ENCODE measurements at regions not wholly inside any gene's neighbourhood (a gene's known extent, or its start where the extent isn't known, plus 50 kb on each side); places are given as distances from the start of the nearest gene placed in this dataset.
"Not testable (repeated sequence)": the region's sequence is repeated elsewhere in the genome, so short reads cannot be mapped to it uniquely, and the experiment has no call there.

DNA sequence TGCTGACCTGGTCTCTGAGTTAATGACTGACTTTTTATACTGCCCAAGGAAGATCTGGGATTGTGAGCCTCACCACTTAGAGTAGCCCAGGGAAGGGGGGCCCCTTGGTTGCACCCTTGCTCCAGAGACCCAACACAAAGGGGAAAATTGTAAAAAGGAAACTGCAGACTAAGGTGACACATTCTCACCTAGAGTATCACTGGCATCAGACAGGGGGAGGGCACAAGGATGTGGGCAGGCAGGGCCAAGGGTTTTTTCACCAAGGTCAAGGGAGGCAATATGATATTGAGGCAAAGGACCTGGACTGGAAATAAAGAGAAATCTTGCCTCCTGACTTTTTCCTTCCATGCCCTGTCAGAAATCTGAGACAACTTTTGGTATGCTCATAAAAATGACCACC is 386.2 kb upstream of the FGF16 start:
- H3K27me3 ChIP-seq (replicated peaks; ENCODE audit: control insufficient read depth, insufficient read depth, low read length): no peaks in the 10 kb centered on the region
- H3K36me3 ChIP-seq (ENCODE audit: control insufficient read depth, insufficient read depth, low read length): no peaks in the 10 kb centered on the region

DNA sequence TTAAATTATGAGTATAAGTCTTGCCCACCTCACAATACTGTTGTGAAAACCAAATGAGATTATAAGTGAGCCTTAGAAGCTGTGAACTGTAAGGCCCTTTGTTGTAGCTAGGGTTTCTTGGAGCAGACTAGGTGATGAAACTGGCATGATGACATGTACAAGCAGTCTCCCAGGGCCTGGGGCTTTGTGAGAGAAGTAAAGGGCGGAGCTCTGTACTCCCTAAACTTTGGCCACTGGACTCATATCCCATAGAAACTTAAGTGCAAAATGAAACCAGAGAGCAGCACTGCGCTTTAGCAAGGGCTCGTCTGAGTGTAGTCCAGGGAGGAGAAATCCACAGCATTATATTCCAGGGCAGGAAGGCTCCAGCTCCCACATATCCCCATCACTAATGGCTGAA is 385.6 kb upstream of the FGF16 start:
- H3K36me3 ChIP-seq (ENCODE audit: control insufficient read depth, insufficient read depth, low read length): no peaks in the 10 kb centered on the region
- no peak overlapping the region for H3K4me3 ChIP-seq (replicated peaks; ENCODE audit: low read depth, low read length)
- no peaks in the 10 kb centered on the region for H3K27me3 ChIP-seq (replicated peaks; ENCODE audit: control insufficient read depth, insufficient read depth, low read length)
- DNase-seq (ENCODE audit: extremely low read depth, insufficient read length): no peak
- TF ChIP-seq, protein P1, sequence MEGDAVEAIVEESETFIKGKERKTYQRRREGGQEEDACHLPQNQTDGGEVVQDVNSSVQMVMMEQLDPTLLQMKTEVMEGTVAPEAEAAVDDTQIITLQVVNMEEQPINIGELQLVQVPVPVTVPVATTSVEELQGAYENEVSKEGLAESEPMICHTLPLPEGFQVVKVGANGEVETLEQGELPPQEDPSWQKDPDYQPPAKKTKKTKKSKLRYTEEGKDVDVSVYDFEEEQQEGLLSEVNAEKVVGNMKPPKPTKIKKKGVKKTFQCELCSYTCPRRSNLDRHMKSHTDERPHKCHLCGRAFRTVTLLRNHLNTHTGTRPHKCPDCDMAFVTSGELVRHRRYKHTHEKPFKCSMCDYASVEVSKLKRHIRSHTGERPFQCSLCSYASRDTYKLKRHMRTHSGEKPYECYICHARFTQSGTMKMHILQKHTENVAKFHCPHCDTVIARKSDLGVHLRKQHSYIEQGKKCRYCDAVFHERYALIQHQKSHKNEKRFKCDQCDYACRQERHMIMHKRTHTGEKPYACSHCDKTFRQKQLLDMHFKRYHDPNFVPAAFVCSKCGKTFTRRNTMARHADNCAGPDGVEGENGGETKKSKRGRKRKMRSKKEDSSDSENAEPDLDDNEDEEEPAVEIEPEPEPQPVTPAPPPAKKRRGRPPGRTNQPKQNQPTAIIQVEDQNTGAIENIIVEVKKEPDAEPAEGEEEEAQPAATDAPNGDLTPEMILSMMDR (IDR thresholded peaks at IDR 0.05; ENCODE audit: insufficient read depth, low read length, poor library complexity, severe bottlenecking): no peak

More for the DNA sequence above, 386.2 kb upstream of the FGF16 start:
- H3K4me3 ChIP-seq (replicated peaks; ENCODE audit: low read depth, low read length): no peak overlapping the region
- TF ChIP-seq, protein P1 (IDR thresholded peaks at IDR 0.05; ENCODE audit: insufficient read depth, low read length, poor library complexity, severe bottlenecking): no peak
- DNase-seq (ENCODE audit: extremely low read depth, insufficient read length): no peak

GRCh38 chrX:77065896-77066295 is 381.3 kb upstream of the FGF16 start:
- Histone ChIP-seq H3K4me3 (replicated peaks; ENCODE audit: low read depth, low read length) (no peak overlapping the region), H3K27me3 (replicated peaks; ENCODE audit: control insufficient read depth, insufficient read depth, low read length) (no peaks in the 10 kb centered on the region), H3K36me3 (ENCODE audit: control insufficient read depth, insufficient read depth, low read length) (no peaks in the 10 kb centered on the region)
- TF ChIP-seq, protein P1 (IDR thresholded peaks at IDR 0.05; ENCODE audit: insufficient read depth, low read length, poor library complexity, severe bottlenecking): no peak
- no peak for DNase-seq (ENCODE audit: extremely low read depth, insufficient read length)

- H3K4me3 ChIP-seq (replicated peaks; ENCODE audit: low read depth, low read length): no peak overlapping the region
- H3K27me3 ChIP-seq (replicated peaks; ENCODE audit: control insufficient read depth, insufficient read depth, low read length): no peaks in the 10 kb centered on the region
- TF ChIP-seq, protein P1 (IDR thresholded peaks at IDR 0.05; ENCODE audit: insufficient read depth, low read length, poor library complexity, severe bottlenecking): no peak
- DNase-seq (ENCODE audit: extremely low read depth, insufficient read length): no peak
- no peaks in the 10 kb centered on the region for H3K36me3 ChIP-seq (ENCODE audit: control insufficient read depth, insufficient read depth, low read length)
Observed at GRCh38 chrX:77070202-77070918, 376.8 kb upstream of the FGF16 start.

DNA sequence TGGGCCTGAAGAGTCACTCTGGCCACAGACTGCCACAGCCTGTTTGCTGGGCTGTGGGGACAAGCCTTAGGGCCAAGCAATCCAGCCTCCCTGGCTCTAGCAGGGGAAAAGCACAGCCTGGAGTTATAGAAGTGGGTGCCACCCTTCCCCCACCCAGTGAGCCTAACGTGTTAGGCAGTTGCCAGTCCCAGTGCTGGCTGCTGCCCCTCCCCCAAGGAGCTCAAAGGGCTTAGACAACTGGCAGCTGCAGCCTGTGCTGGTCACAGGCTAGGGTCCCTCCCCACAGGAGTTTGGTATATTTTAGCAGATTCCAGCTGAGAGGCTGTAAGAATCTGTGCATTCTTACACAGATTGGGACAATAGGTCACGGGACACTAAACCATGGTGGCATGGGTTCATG is 370.3 kb upstream of the FGF16 start:
- Histone ChIP-seq H3K27me3 (replicated peaks; ENCODE audit: control insufficient read depth, insufficient read depth, low read length) (no peaks in the 10 kb centered on the region), H3K36me3 (ENCODE audit: control insufficient read depth, insufficient read depth, low read length) (no peaks in the 10 kb centered on the region), H3K4me3 (replicated peaks; ENCODE audit: low read depth, low read length) (no peak overlapping the region)
- no peak for DNase-seq (ENCODE audit: extremely low read depth, insufficient read length)
- TF ChIP-seq, protein P1 (IDR thresholded peaks at IDR 0.05; ENCODE audit: insufficient read depth, low read length, poor library complexity, severe bottlenecking): no peak

GRCh38 chrX:77081237-77081636 is 366.0 kb upstream of the FGF16 start:
- H3K27me3 ChIP-seq (replicated peaks; ENCODE audit: control insufficient read depth, insufficient read depth, low read length); DNase-seq (ENCODE audit: extremely low read depth, insufficient read length): not testable (repeated sequence)

More at GRCh38 chrX:77081237-77081636, 366.0 kb upstream of the FGF16 start:
- H3K4me3 ChIP-seq (replicated peaks; ENCODE audit: low read depth, low read length); H3K36me3 ChIP-seq (ENCODE audit: control insufficient read depth, insufficient read depth, low read length): not testable (repeated sequence)
